Transverse colon (tissue), 4 donors: ENCODE measurements at regions not wholly inside any gene's neighbourhood (a gene's known extent, or its start where the extent isn't known, plus 50 kb on each side); places are given as distances from the start of the nearest gene placed in this dataset.

Source experiments
- DNase-seq: peaks from one replicate; pipeline ENCODE4 v3.0.0-alpha.2; 2019
- H3K27ac ChIP-seq, 4 donors: fragments of 200-600 bp; sonication (generic); 2 replicates each; pipeline ENCODE4 v1.5.1; 2016 to 2018; ENCODE audit warnings: inconsistent platforms in 4 of 4
- H3K27me3 ChIP-seq: fragments of 200-600 bp; sonication (generic); 2 replicates; pipeline ENCODE4 v1.5.1; 2017; ENCODE audit warnings: inconsistent platforms
- H3K36me3 ChIP-seq, 4 donors: fragments of 200-600 bp; sonication (generic); 2 replicates each; pipeline ENCODE4 v1.5.1; 2017 to 2019; ENCODE audit warnings: inconsistent platforms in 4 of 4
- H3K4me1 ChIP-seq, 4 donors: fragments of 200-600 bp; sonication (generic); 2 replicates each; pipeline ENCODE4 v1.5.1; 2017 to 2020; ENCODE audit warnings: inconsistent platforms in 4 of 4
- H3K4me3 ChIP-seq, 4 donors: fragments of 200-600 bp; sonication (generic); 1 replicate in 1 of 4; 2 replicates in 3 of 4; pipeline versions ENCODE4 v1.5.1 to v1.6.1; 2017 to 2019; ENCODE audit warnings: inconsistent platforms in 4 of 4
- H3K9me3 ChIP-seq, 2 donors: fragments of 200-600 bp; sonication (generic); 2 replicates each; pipeline ENCODE4 v1.5.1; 2017 to 2019; ENCODE audit warnings: inconsistent platforms in 2 of 2
- POLR2A ChIP-seq: fragments of 450-650 bp; IDR thresholded peaks from one replicate; pipeline ENCODE4 v1.6.1; 2016; ENCODE audit warnings: antibody characterized with exemption, mild to moderate bottlenecking, moderate library complexity
- POLR2AphosphoS5 ChIP-seq, 3 donors: sonication (generic); formaldehyde crosslinking; IDR thresholded peaks; one replicate each; pipeline ENCODE4 v1.6.1; 2016; ENCODE audit warnings: antibody characterized with exemption in 3 of 3
- WGBS, 2 donors: methylation state at CpG; one replicate each; pipeline ENCODE4 v1.1.5; 2018; ENCODE audit warnings: low coverage in 1 of 2; 5-methylcytosine and 5-hydroxymethylcytosine counted together
- in situ Hi-C, 4 donors: fragments of 200-750 bp; cut with MboI; loops; one replicate each; pipeline versions ENCODE4 v1.15.0 to v1.15.1; 2017; ENCODE audit warnings: low sequenced_read_pairs in 3 of 4, low pct_ligation_motif_present in 1 of 4, low pct_unique_long_range_greater_than_20kb in 1 of 4
- intact Hi-C: fragments of 100-400 bp; cut with DNase I; formaldehyde crosslinking; loops from one replicate; pipeline ENCODE4 v1.15.1; 2023; ENCODE audit warnings: low total_unique reads
- TF ChIP-seq, protein P1 (sequence below), 5 experiments: fragments of 200-600 bp in 3 of 5; fragments of 450-650 bp in 2 of 5; sonication (generic) in 3 of 5; IDR thresholded peaks; 1 replicate in 2 of 5; 2 replicates in 3 of 5; pipeline ENCODE4 v1.5.1; 2016 to 2017; ENCODE audit warnings: antibody characterized with exemption in 5 of 5, inconsistent platforms in 3 of 5, mild to moderate bottlenecking in 2 of 5, moderate library complexity in 1 of 5

DNA sequence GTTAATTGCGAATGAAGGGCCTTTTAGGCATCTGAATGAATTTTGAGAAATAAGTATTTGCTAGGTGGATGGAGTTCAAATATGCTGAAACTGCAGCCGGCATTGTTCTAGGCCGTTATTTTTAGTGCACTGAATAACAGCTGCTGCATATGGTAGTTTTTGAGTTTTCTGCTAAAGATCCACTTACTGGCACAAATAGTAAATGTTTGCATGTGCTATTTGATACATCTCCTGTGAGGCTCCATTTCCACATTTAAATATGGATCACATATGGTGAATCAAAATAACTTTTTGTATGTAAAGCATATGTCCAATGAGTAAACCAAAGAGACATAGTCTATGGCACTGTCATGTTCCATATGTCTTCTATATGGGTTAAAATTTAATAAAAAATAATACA, 56.7 kb upstream of the CNTN4 start:
- Histone ChIP-seq H3K36me3 (no peaks in the 10 kb centered on the region), H3K27ac (no peak overlapping the region), H3K4me1 (peaks cover 0 to under 1% (median under 1%) of the 10 kb centered on the region in 4 donors), H3K9me3 (no peaks in the 10 kb centered on the region), H3K27me3 (no peaks in the 10 kb centered on the region), H3K4me3 (no peak overlapping the region)
- no peak for TF ChIP-seq POLR2A
- TF ChIP-seq POLR2AphosphoS5 (IDR thresholded peaks at IDR 0.05) = no peak
- TF ChIP-seq, protein P1, sequence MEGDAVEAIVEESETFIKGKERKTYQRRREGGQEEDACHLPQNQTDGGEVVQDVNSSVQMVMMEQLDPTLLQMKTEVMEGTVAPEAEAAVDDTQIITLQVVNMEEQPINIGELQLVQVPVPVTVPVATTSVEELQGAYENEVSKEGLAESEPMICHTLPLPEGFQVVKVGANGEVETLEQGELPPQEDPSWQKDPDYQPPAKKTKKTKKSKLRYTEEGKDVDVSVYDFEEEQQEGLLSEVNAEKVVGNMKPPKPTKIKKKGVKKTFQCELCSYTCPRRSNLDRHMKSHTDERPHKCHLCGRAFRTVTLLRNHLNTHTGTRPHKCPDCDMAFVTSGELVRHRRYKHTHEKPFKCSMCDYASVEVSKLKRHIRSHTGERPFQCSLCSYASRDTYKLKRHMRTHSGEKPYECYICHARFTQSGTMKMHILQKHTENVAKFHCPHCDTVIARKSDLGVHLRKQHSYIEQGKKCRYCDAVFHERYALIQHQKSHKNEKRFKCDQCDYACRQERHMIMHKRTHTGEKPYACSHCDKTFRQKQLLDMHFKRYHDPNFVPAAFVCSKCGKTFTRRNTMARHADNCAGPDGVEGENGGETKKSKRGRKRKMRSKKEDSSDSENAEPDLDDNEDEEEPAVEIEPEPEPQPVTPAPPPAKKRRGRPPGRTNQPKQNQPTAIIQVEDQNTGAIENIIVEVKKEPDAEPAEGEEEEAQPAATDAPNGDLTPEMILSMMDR (IDR thresholded peaks at IDR 0.05) = no peak
- DNase-seq = no peak
- WGBS, 2 donors = 81 to 88% methylated on average over 3 of the region's 3 CpGs
- in situ Hi-C loops = no loop called here
- intact Hi-C loops = no loop called here
